GM12878 (cell line): ENCODE measurements at regions not wholly inside any gene's neighbourhood (a gene's known extent, or its start where the extent isn't known, plus 50 kb on each side); places are given as distances from the start of the nearest gene placed in this dataset.

Experiments used
- CREM ChIP-seq: IDR thresholded peaks from 2 replicates; pipeline ENCODE4 v1.6.1; 2014; ENCODE audit warnings: antibody characterized with exemption, low read depth
- JUND ChIP-seq: IDR thresholded peaks from 2 replicates; pipeline ENCODE4 v1.6.1; 2012; ENCODE audit warnings: low read depth, mild to moderate bottlenecking, low read length, improper control_type of control experiment, moderate library complexity
- MEF2A ChIP-seq: IDR thresholded peaks from 2 replicates; pipeline ENCODE4 v1.6.1; 2011; ENCODE audit warnings: low read depth, mild to moderate bottlenecking, low read length, moderate library complexity; ENCODE audit not compliant: insufficient read depth
- SPI1 ChIP-seq: IDR thresholded peaks from 2 replicates; pipeline ENCODE4 v1.6.1; 2011; ENCODE audit warnings: low read depth, mild to moderate bottlenecking, low read length, moderate library complexity, borderline replicate concordance; ENCODE audit not compliant: insufficient read depth
- SUZ12 ChIP-seq: fragments of 200-600 bp; sonication (generic); IDR thresholded peaks from one replicate; pipeline ENCODE4 v1.6.1; 2018; ENCODE audit warnings: antibody characterized with exemption, mild to moderate bottlenecking; ENCODE audit not compliant: unreplicated experiment
- ZNF24 ChIP-seq: fragments of 450-650 bp; IDR thresholded peaks from 2 replicates; pipeline ENCODE4 v1.6.1; 2017; ENCODE audit warnings: antibody characterized with exemption, mild to moderate bottlenecking
- ZNF274 ChIP-seq: IDR thresholded peaks from one replicate; pipeline ENCODE4 v1.8.0; 2011; ENCODE audit not compliant: insufficient read length, insufficient read depth
- TF ChIP-seq, protein P1 (sequence below): fragments of 450-650 bp; formaldehyde crosslinking; IDR thresholded peaks from 2 replicates; pipeline ENCODE4 v1.4.0; 2020; ENCODE audit warnings: mild to moderate bottlenecking, moderate library complexity

DNA sequence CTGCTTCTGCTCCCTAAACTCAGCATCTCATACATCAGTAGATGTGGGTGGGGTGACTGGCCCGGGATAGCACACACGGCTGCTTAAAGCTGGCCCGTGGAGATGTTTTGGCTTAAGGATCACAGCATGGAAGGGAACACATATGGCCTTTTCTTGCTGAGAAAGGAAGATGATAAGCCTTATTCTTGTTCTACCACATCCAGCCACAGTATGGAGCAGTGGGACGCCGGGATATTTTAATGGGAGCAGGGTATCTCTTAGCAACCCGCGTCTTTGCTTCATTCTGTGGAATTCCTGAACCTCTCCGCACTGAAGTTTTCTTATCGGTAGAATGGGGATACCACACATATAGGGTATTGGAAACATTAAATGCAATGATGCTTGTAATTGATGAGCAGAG, 94.1 kb upstream of the PROK2 start (continued):
- TF ChIP-seq, protein P1, sequence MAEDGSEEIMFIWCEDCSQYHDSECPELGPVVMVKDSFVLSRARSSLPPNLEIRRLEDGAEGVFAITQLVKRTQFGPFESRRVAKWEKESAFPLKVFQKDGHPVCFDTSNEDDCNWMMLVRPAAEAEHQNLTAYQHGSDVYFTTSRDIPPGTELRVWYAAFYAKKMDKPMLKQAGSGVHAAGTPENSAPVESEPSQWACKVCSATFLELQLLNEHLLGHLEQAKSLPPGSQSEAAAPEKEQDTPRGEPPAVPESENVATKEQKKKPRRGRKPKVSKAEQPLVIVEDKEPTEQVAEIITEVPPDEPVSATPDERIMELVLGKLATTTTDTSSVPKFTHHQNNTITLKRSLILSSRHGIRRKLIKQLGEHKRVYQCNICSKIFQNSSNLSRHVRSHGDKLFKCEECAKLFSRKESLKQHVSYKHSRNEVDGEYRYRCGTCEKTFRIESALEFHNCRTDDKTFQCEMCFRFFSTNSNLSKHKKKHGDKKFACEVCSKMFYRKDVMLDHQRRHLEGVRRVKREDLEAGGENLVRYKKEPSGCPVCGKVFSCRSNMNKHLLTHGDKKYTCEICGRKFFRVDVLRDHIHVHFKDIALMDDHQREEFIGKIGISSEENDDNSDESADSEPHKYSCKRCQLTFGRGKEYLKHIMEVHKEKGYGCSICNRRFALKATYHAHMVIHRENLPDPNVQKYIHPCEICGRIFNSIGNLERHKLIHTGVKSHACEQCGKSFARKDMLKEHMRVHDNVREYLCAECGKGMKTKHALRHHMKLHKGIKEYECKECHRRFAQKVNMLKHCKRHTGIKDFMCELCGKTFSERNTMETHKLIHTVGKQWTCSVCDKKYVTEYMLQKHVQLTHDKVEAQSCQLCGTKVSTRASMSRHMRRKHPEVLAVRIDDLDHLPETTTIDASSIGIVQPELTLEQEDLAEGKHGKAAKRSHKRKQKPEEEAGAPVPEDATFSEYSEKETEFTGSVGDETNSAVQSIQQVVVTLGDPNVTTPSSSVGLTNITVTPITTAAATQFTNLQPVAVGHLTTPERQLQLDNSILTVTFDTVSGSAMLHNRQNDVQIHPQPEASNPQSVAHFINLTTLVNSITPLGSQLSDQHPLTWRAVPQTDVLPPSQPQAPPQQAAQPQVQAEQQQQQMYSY = no peak
- no peak for TF ChIP-seq ZNF274
- TF ChIP-seq JUND = no peak
- no peak for TF ChIP-seq SUZ12
- no peak for TF ChIP-seq MEF2A
- TF ChIP-seq SPI1 = no peak
- TF ChIP-seq ZNF24 = no peak
- no peak for TF ChIP-seq CREM
